ENCODE measurements at regions not wholly inside any gene's neighbourhood (a gene's known extent, or its start where the extent isn't known, plus 50 kb on each side); places are given as distances from the start of the nearest gene placed in this dataset.

DNA sequence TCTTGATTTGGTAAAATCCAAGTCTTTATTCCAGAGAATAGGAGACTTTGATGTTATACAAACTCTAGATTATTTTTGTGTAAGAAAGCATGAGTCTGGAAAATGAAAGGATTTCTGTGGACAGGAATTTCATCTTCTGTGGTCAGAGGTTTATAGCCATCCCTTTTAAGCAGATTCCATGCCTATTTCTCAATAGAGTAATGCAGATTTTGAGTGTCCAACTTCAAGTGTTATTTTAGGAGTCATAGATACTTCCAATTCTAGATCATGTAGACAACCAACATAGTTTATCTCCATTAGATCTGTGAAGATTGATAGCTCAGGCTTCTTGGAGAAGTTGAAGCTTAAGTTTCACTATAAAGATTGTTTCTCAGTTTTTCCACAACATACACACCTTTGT is 379.7 kb downstream of the PSAT1 start:
- no peak overlapping the region for H3K9ac ChIP-seq (ENCODE audit: low read length)
- TF ChIP-seq EZH2phosphoT487 (IDR thresholded peaks at IDR 0.05; ENCODE audit: low read depth) = no peak
- TF ChIP-seq, protein P1, sequence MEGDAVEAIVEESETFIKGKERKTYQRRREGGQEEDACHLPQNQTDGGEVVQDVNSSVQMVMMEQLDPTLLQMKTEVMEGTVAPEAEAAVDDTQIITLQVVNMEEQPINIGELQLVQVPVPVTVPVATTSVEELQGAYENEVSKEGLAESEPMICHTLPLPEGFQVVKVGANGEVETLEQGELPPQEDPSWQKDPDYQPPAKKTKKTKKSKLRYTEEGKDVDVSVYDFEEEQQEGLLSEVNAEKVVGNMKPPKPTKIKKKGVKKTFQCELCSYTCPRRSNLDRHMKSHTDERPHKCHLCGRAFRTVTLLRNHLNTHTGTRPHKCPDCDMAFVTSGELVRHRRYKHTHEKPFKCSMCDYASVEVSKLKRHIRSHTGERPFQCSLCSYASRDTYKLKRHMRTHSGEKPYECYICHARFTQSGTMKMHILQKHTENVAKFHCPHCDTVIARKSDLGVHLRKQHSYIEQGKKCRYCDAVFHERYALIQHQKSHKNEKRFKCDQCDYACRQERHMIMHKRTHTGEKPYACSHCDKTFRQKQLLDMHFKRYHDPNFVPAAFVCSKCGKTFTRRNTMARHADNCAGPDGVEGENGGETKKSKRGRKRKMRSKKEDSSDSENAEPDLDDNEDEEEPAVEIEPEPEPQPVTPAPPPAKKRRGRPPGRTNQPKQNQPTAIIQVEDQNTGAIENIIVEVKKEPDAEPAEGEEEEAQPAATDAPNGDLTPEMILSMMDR (IDR thresholded peaks at IDR 0.05; ENCODE audit: low read depth, low read length) = no peak
- H3K4me1 ChIP-seq (ENCODE audit: low read length) = no peaks in the 10 kb centered on the region
- no peak overlapping the region for H3K27ac ChIP-seq (ENCODE audit: low read length)
- H3K79me2 ChIP-seq (ENCODE audit: low read length) = no peaks in the 10 kb centered on the region
- no peaks in the 10 kb centered on the region for H4K20me1 ChIP-seq (ENCODE audit: insufficient read depth, low read length)
- H3K4me2 ChIP-seq (ENCODE audit: low read length) = no peak overlapping the region
- no peaks in the 10 kb centered on the region for H3K9me3 ChIP-seq (ENCODE audit: insufficient read depth, low read length)
- no peak overlapping the region for H2AFZ ChIP-seq (ENCODE audit: low read depth, low read length)
- H3K4me3 ChIP-seq (ENCODE audit: low read length) = no peak overlapping the region
- H3K36me3 ChIP-seq (replicated peaks; ENCODE audit: low read depth, low read length) = no peaks in the 10 kb centered on the region
- H3K27me3 ChIP-seq (ENCODE audit: low read depth, low read length) = peaks cover 13% of the 10 kb centered on the region; the same call in 1 of the 2 replicates

DNA sequence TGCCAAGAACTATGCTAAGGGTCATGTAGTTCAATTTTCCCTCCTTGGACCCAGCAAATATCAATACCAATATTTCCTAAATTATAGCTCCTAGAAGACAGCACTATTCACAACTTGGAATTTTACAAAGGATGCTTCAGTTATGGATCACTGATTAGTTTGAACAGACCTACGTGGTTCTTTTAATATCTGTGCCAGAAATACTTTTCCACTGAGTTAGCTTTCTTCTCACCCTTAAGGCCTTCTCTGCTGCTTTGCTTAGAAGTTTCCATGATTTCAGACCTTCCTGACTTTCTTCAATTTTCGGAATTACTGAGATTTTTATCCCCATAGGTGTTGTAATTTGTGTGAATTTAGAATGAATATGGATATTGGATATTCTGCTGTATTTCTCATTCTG is 380.4 kb downstream of the PSAT1 start:
- Histone ChIP-seq H3K27ac (ENCODE audit: low read length) (no peak overlapping the region), H2AFZ (ENCODE audit: low read depth, low read length) (no peak overlapping the region), H3K4me2 (ENCODE audit: low read length) (no peak overlapping the region), H3K9ac (ENCODE audit: low read length) (no peak overlapping the region), H3K4me3 (ENCODE audit: low read length) (no peak overlapping the region), H4K20me1 (ENCODE audit: insufficient read depth, low read length) (no peaks in the 10 kb centered on the region), H3K9me3 (ENCODE audit: insufficient read depth, low read length) (no peaks in the 10 kb centered on the region), H3K36me3 (replicated peaks; ENCODE audit: low read depth, low read length) (no peaks in the 10 kb centered on the region), H3K4me1 (ENCODE audit: low read length) (no peaks in the 10 kb centered on the region), H3K27me3 (ENCODE audit: low read depth, low read length) (peaks cover 13% of the 10 kb centered on the region; the same call in 1 of the 2 replicates), H3K79me2 (ENCODE audit: low read length) (no peaks in the 10 kb centered on the region)
- TF ChIP-seq, protein P1 (IDR thresholded peaks at IDR 0.05; ENCODE audit: low read depth, low read length) = no peak
- TF ChIP-seq EZH2phosphoT487 (IDR thresholded peaks at IDR 0.05; ENCODE audit: low read depth) = no peak

DNA sequence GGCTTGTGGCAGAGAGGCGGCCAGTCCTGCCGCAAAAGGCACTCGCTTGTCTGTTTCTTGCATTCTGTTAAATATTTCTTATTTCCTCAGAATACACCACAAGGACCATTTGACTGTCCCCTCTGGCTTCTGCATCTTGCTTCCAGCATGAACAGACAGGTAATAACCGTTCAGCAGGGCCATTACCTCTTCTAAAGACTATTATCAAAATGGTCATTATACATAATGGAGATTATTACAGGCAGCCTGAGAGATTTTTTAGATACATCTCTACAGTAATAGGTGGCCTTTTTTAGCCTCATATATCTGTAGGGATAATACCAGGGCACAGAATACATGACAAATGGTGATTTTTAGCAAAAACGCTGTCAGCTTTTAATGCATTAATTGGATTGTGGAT is 382.0 kb downstream of the PSAT1 start:
- Histone ChIP-seq H3K4me3 (ENCODE audit: low read length) (no peak overlapping the region), H3K4me1 (ENCODE audit: low read length) (no peaks in the 10 kb centered on the region), H3K27ac (ENCODE audit: low read length) (no peak overlapping the region), H3K9me3 (ENCODE audit: insufficient read depth, low read length) (no peaks in the 10 kb centered on the region), H3K27me3 (ENCODE audit: low read depth, low read length) (peaks cover 13% of the 10 kb centered on the region; the same call in 1 of the 2 replicates), H2AFZ (ENCODE audit: low read depth, low read length) (no peak overlapping the region), H3K4me2 (ENCODE audit: low read length) (no peak overlapping the region), H3K9ac (ENCODE audit: low read length) (no peak overlapping the region), H3K79me2 (ENCODE audit: low read length) (no peaks in the 10 kb centered on the region), H4K20me1 (ENCODE audit: insufficient read depth, low read length) (no peaks in the 10 kb centered on the region), H3K36me3 (replicated peaks; ENCODE audit: low read depth, low read length) (no peaks in the 10 kb centered on the region)
- TF ChIP-seq, protein P1 (IDR thresholded peaks at IDR 0.05; ENCODE audit: low read depth, low read length) = no peak
- TF ChIP-seq EZH2phosphoT487 (IDR thresholded peaks at IDR 0.05; ENCODE audit: low read depth) = no peak

DNA sequence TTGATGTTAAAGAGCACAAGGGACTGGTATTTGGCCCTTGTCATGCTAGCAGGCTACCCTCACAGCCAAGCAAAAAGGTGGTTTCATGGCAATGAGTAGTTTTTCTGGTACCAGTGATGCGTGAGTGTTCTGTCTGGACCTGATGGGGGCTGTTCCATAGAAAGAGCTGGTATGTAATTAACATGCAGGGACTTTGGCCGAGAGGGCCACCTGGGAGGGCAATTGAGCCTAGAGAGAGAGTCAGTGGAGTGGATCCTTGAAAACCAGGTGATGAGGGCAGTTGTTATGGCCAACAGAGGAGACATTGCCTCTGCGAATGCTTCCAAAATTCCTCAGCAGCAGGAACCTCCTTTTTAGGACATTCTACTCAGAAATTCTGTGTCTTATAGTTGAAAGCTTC is 383.3 kb downstream of the PSAT1 start:
- H3K4me1 ChIP-seq (ENCODE audit: low read length) = no peaks in the 10 kb centered on the region
- H4K20me1 ChIP-seq (ENCODE audit: insufficient read depth, low read length) = no peaks in the 10 kb centered on the region
- no peak overlapping the region for H2AFZ ChIP-seq (ENCODE audit: low read depth, low read length)
- H3K27ac ChIP-seq (ENCODE audit: low read length) = no peak overlapping the region
- no peak overlapping the region for H3K4me3 ChIP-seq (ENCODE audit: low read length)
- H3K9ac ChIP-seq (ENCODE audit: low read length) = no peak overlapping the region
- H3K9me3 ChIP-seq (ENCODE audit: insufficient read depth, low read length) = no peaks in the 10 kb centered on the region
- no peak overlapping the region for H3K4me2 ChIP-seq (ENCODE audit: low read length)
- H3K27me3 ChIP-seq (ENCODE audit: low read depth, low read length) = peaks cover 13% of the 10 kb centered on the region; the same call in 1 of the 2 replicates
- H3K36me3 ChIP-seq (replicated peaks; ENCODE audit: low read depth, low read length) = no peaks in the 10 kb centered on the region
- no peaks in the 10 kb centered on the region for H3K79me2 ChIP-seq (ENCODE audit: low read length)
- TF ChIP-seq, protein P1 (IDR thresholded peaks at IDR 0.05; ENCODE audit: low read depth, low read length) = no peak
- TF ChIP-seq EZH2phosphoT487 (IDR thresholded peaks at IDR 0.05; ENCODE audit: low read depth) = no peak
